Erythroblast (primary cell): ENCODE measurements at regions not wholly inside any gene's neighbourhood (a gene's known extent, or its start where the extent isn't known, plus 50 kb on each side); places are given as distances from the start of the nearest gene placed in this dataset.

Source experiments
- GATA1 ChIP-seq: IDR thresholded peaks from 2 replicates; pipeline ENCODE4 v1.6.1; 2011; ENCODE audit warnings: low read depth, mild to moderate bottlenecking, control low read depth, low read length, moderate library complexity
- POLR2A ChIP-seq: IDR thresholded peaks from 2 replicates; pipeline ENCODE4 v1.6.1; 2011; ENCODE audit warnings: mild to moderate bottlenecking, low read length

GRCh38 chr3:31164381-31164780 lies 269.9 kb upstream of the GADL1 start:
- no peak for TF ChIP-seq POLR2A
- TF ChIP-seq GATA1: no peak
